ENCODE measurements at regions not wholly inside any gene's neighbourhood (a gene's known extent, or its start where the extent isn't known, plus 50 kb on each side); places are given as distances from the start of the nearest gene placed in this dataset.

GRCh38 chr5:161115941-161116340 is 263.9 kb upstream of the ATP10B start:
- no peak for DNase-seq

GRCh38 chr5:161112371-161112770 is 260.4 kb upstream of the ATP10B start:
- DNase-seq = no peak

- no peak for DNase-seq
Measured at GRCh38 chr5:161105525-161105924, 253.5 kb upstream of the ATP10B start.

- DNase-seq = no peak
Measured at GRCh38 chr5:161098516-161098915, 246.5 kb upstream of the ATP10B start.

- DNase-seq = no peak
Measured at GRCh38 chr5:161096581-161096980, 244.6 kb upstream of the ATP10B start.

- DNase-seq = no peak
Measured at GRCh38 chr5:161095953-161096352, 243.9 kb upstream of the ATP10B start.

- no peak for DNase-seq
Measured at GRCh38 chr5:161094411-161094810, 242.4 kb upstream of the ATP10B start.

GRCh38 chr5:161093100-161093499 is 241.1 kb upstream of the ATP10B start:
- no peak for DNase-seq

GRCh38 chr5:161089569-161089968 is 237.6 kb upstream of the ATP10B start:
- no peak for DNase-seq

GRCh38 chr5:161086461-161086860 is 234.4 kb upstream of the ATP10B start:
- no peak for DNase-seq

GRCh38 chr5:161085056-161085455 is 233.0 kb upstream of the ATP10B start:
- DNase-seq = no peak

- no peak for DNase-seq
Measured at GRCh38 chr5:161084115-161084514, 232.1 kb upstream of the ATP10B start.

- no peak for DNase-seq
Measured at GRCh38 chr5:161078793-161079192, 226.8 kb upstream of the ATP10B start.

- no peak for DNase-seq
Measured at GRCh38 chr5:161077936-161078545, 226.0 kb upstream of the ATP10B start.

- no peak for DNase-seq
Measured at GRCh38 chr5:161077496-161077895, 225.5 kb upstream of the ATP10B start.

- no peak for DNase-seq
Measured at GRCh38 chr5:161064781-161065180, 212.8 kb upstream of the ATP10B start.

GRCh38 chr5:161064297-161064696 is 212.3 kb upstream of the ATP10B start:
- no peak for DNase-seq

GRCh38 chr5:161058781-161059180 is 206.8 kb upstream of the ATP10B start:
- no peak for DNase-seq

GRCh38 chr5:161051920-161052500 is 200.0 kb upstream of the ATP10B start:
- no peak for DNase-seq

GRCh38 chr5:161047024-161047423 is 195.0 kb upstream of the ATP10B start:
- DNase-seq = no peak

GRCh38 chr5:161042862-161043261 is 190.9 kb upstream of the ATP10B start:
- no peak for DNase-seq

GRCh38 chr5:161042443-161042842 is 190.4 kb upstream of the ATP10B start:
- no peak for DNase-seq

GRCh38 chr5:161040818-161041217 is 188.8 kb upstream of the ATP10B start:
- no peak for DNase-seq

- no peak for DNase-seq
Measured at GRCh38 chr5:161036296-161036695, 184.3 kb upstream of the ATP10B start.

GRCh38 chr5:161034451-161034850 is 182.4 kb upstream of the ATP10B start:
- DNase-seq = no peak
